Endothelial cell of umbilical vein (primary cell): ENCODE measurements at regions not wholly inside any gene's neighbourhood (a gene's known extent, or its start where the extent isn't known, plus 50 kb on each side); places are given as distances from the start of the nearest gene placed in this dataset.

ENCODE experiments used
- BruUV-seq: library from RNA; stranded (reverse); fragments of 400-500 nt; replicated peaks from 2 replicates; lab custom pipeline; 2021; lab: Mats Ljungman, UMichigan
- CTCF ChIA-PET: fragments of 300-600, 350-600 bp; sonication (Branson Sonifier 250); formaldehyde crosslinking; loops from one replicate; lab custom pipeline; 2021; ENCODE audit warnings: antibody characterized with exemption, inconsistent platforms; lab: Charles Lee
- POLR2A ChIA-PET: fragments of 300-600, 350-600 bp; sonication (Branson Sonifier 250); formaldehyde crosslinking; loops from one replicate; lab custom pipeline; 2021; ENCODE audit warnings: antibody characterized with exemption, inconsistent platforms; lab: Charles Lee
- DNase-seq: peaks from one replicate; pipeline ENCODE4 v3.0.0-alpha.2; 2011; ENCODE audit warnings: low read depth, low spot score
- FAIRE-seq: peaks from 2 replicates; lab custom pipeline; 2011; peaks lifted over from hg19 to GRCh38; lab: Jason Lieb, UNC
- H2AFZ ChIP-seq: 2 replicates; pipeline ENCODE4 v1.6.0; 2012; ENCODE audit warnings: low read depth, low read length, control low read depth, inconsistent platforms
- H3K27ac ChIP-seq: 2 replicates; pipeline ENCODE4 v1.5.1; 2011; ENCODE audit warnings: low read depth, mild to moderate bottlenecking, control low read depth, low read length, moderate library complexity; ENCODE audit not compliant: insufficient read depth
- H3K27me3 ChIP-seq, 2 experiments: 2 replicates each; pipeline versions ENCODE4 v1.6.0 to v1.6.1; 2011; ENCODE audit warnings: low read length in 2 of 2, mixed read lengths in 1 of 2; ENCODE audit not compliant: control insufficient read depth in 2 of 2, insufficient read depth in 2 of 2
- H3K36me3 ChIP-seq, 2 experiments: 2 replicates in 1 of 2; 3 replicates in 1 of 2; pipeline ENCODE4 v1.5.1; 2011; ENCODE audit warnings: low read length in 2 of 2, mild to moderate bottlenecking in 1 of 2, moderate library complexity in 1 of 2; ENCODE audit not compliant: control insufficient read depth in 2 of 2, insufficient read depth in 2 of 2; ENCODE audit errors: extremely low read depth in 1 of 2
- H3K4me1 ChIP-seq: 3 replicates; pipeline ENCODE4 v1.5.1; 2011; ENCODE audit warnings: mild to moderate bottlenecking, low read length; ENCODE audit not compliant: control insufficient read depth, insufficient read depth; ENCODE audit errors: extremely low read depth
- H3K4me2 ChIP-seq: 2 replicates; pipeline ENCODE4 v1.6.1; 2011; ENCODE audit warnings: low read length, control low read depth, mixed read lengths; ENCODE audit not compliant: insufficient read depth
- H3K4me3 ChIP-seq, 3 experiments: fragments of 200-600 bp in 1 of 3; sonication (generic), shearing (Covaris generic) in 1 of 3; replicated peaks in 1 of 3; 2 replicates each; pipeline ENCODE4 v1.5.1; 2011 to 2016; ENCODE audit warnings: control low read depth in 3 of 3, low read length in 3 of 3, mild to moderate bottlenecking in 2 of 3, inconsistent platforms in 1 of 3, low read depth in 1 of 3, moderate library complexity in 1 of 3; ENCODE audit not compliant: insufficient read depth in 1 of 3
- H3K79me2 ChIP-seq: 2 replicates; pipeline ENCODE4 v1.6.0; 2012; ENCODE audit warnings: low read length, inconsistent platforms; ENCODE audit not compliant: control insufficient read depth, insufficient read depth
- H3K9ac ChIP-seq: replicated peaks from 2 replicates; pipeline ENCODE3; 2011; ENCODE audit warnings: low read length, control low read depth; ENCODE audit not compliant: insufficient read depth; ENCODE audit errors: extremely low read depth
- H3K9me1 ChIP-seq: replicated peaks from 3 replicates; pipeline ENCODE4 v1.6.0; 2011; ENCODE audit warnings: mild to moderate bottlenecking, low read length; ENCODE audit not compliant: control insufficient read depth, insufficient read depth; ENCODE audit errors: extremely low read depth
- H3K9me3 ChIP-seq: replicated peaks from 2 replicates; pipeline ENCODE4 v1.5.1; 2012; ENCODE audit warnings: low read length, inconsistent platforms; ENCODE audit not compliant: control insufficient read depth, insufficient read depth
- H4K20me1 ChIP-seq: replicated peaks from 2 replicates; pipeline ENCODE3; 2011; ENCODE audit warnings: mild to moderate bottlenecking, low read length; ENCODE audit not compliant: control insufficient read depth, insufficient read depth; ENCODE audit errors: extremely low read depth
- FOS ChIP-seq: IDR thresholded peaks from 2 replicates; pipeline ENCODE4 v1.6.1; 2011; ENCODE audit warnings: mild to moderate bottlenecking, low read length, moderate library complexity, borderline replicate concordance; ENCODE audit not compliant: insufficient read depth
- JUN ChIP-seq: IDR thresholded peaks from 2 replicates; pipeline ENCODE4 v1.6.1; 2011; ENCODE audit warnings: borderline replicate concordance, low read depth; ENCODE audit not compliant: insufficient read length, insufficient read depth
- dilution Hi-C: fragments of 300-500 bp; cut with MboI; formaldehyde crosslinking; loops from one replicate; pipeline ENCODE4 v1.15.0; 2019; ENCODE audit warnings: low sequenced_read_pairs; ENCODE audit not compliant: extremely low pct_ligation_motif_present
- intact Hi-C: fragments of 100-400 bp; cut with micrococcal nuclease; formaldehyde crosslinking; loops from one replicate; pipeline ENCODE4 v1.10.0; 2022
- TF ChIP-seq, protein P1 (sequence below): IDR thresholded peaks from 2 replicates; pipeline ENCODE4 v1.6.1; 2011; ENCODE audit not compliant: insufficient read depth, insufficient read length
- TF ChIP-seq, protein P2 (sequence below), 2 donors: IDR thresholded peaks; 1 replicate in 1 of 2; 2 replicates in 1 of 2; pipeline ENCODE4 v1.5.1; 2011; ENCODE audit warnings: low read length in 2 of 2, mild to moderate bottlenecking in 2 of 2, moderate library complexity in 2 of 2, control low read depth in 1 of 2, inconsistent platforms in 1 of 2, low read depth in 1 of 2; ENCODE audit not compliant: insufficient read depth in 1 of 2; ENCODE audit errors: extremely low read depth in 1 of 2

DNA sequence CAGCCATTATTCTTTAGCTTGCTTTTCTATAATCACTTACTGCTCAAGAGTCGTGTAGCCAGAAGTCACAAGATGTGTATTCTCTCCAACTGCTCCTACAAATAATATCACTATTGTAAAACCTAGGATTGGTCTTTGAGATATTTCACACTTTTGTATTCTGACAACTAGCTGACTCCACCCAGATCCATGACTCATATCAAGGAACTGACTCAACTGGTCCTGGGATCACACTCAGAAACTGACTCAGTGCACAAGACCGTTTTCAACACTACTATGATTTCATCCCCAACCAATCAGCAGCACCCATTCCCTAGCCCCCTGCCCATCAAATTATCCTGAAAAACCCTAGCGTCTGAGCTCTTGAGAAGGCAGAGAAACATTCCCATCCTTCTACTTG, 56.5 kb upstream of the ORC5 start:
- TF ChIP-seq, protein P1, sequence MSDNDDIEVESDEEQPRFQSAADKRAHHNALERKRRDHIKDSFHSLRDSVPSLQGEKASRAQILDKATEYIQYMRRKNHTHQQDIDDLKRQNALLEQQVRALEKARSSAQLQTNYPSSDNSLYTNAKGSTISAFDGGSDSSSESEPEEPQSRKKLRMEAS: no peak
- TF ChIP-seq FOS (peak; percentile 35), JUN (peak; percentile 26)
- TF ChIP-seq, protein P2, sequence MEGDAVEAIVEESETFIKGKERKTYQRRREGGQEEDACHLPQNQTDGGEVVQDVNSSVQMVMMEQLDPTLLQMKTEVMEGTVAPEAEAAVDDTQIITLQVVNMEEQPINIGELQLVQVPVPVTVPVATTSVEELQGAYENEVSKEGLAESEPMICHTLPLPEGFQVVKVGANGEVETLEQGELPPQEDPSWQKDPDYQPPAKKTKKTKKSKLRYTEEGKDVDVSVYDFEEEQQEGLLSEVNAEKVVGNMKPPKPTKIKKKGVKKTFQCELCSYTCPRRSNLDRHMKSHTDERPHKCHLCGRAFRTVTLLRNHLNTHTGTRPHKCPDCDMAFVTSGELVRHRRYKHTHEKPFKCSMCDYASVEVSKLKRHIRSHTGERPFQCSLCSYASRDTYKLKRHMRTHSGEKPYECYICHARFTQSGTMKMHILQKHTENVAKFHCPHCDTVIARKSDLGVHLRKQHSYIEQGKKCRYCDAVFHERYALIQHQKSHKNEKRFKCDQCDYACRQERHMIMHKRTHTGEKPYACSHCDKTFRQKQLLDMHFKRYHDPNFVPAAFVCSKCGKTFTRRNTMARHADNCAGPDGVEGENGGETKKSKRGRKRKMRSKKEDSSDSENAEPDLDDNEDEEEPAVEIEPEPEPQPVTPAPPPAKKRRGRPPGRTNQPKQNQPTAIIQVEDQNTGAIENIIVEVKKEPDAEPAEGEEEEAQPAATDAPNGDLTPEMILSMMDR (IDR thresholded peaks at IDR 0.05; ENCODE audit: extremely low read depth in 1 of 2, insufficient read depth in 1 of 2, low read depth in 1 of 2, low read length in 2 of 2): no peak
- intact Hi-C loops (no loop called here), dilution Hi-C loops (no loop called here)
- Histone ChIP-seq H3K27ac (no peak overlapping the region), H3K9me1 (no peaks in the 10 kb centered on the region), H3K9ac (no peak overlapping the region), H4K20me1 (no peaks in the 10 kb centered on the region), H3K79me2 (no peaks in the 10 kb centered on the region), H3K9me3 (no peaks in the 10 kb centered on the region), H3K36me3 (no peaks in the 10 kb centered on the region), H3K27me3 (no peaks in the 10 kb centered on the region), H3K4me2 (no peak overlapping the region), H3K4me1 (no peaks in the 10 kb centered on the region), H3K4me3 (no peak overlapping the region), H2AFZ (no peak overlapping the region)
- POLR2A ChIA-PET: no interaction called here
- no TSS peak for BruUV-seq
- CTCF ChIA-PET: interaction anchor here (1.0 kb wide), 1 partner anchor 33 kb away, joined by 3 read pairs; no protein-coding TSS in a partner anchor
- FAIRE-seq: no peak
- no peak for DNase-seq
